Peyer's patch (tissue), 4 donors: ENCODE measurements at regions not wholly inside any gene's neighbourhood (a gene's known extent, or its start where the extent isn't known, plus 50 kb on each side); places are given as distances from the start of the nearest gene placed in this dataset.

Experiments used
- POLR2A ChIP-seq, 2 donors: fragments of 450-650 bp; IDR thresholded peaks; one replicate each; pipeline ENCODE4 v1.5.1; 2017; ENCODE audit warnings: antibody characterized with exemption in 2 of 2, mild to moderate bottlenecking in 2 of 2, moderate library complexity in 2 of 2
- TF ChIP-seq, protein P1 (sequence below), 6 experiments: fragments of 450-650 bp in 4 of 6; fragments of 200-600 bp in 2 of 6; sonication (generic) in 1 of 6; IDR thresholded peaks; one replicate each; pipeline ENCODE4 v1.5.1; 2017 to 2019; ENCODE audit warnings: antibody characterized with exemption in 6 of 6, mild to moderate bottlenecking in 3 of 6, moderate library complexity in 1 of 6

DNA sequence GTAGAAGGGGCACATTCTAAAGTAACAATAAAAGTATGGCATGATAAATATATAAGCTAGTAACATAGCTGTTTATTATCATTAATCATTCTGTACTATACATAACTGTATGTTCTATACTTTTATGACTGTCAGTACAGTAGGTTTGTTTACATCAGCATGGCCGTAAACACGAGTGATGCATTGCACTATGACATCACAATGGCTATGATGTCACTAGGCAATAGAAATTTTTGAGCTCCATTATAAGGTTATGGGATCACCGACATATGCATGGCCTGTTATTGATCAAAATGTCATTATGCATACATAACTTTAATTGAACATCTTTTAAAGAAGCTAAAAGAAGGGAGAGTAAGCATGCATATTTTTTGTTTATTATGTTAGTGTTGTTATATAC lies 200.1 kb upstream of the SHH start:
- TF ChIP-seq, protein P1, sequence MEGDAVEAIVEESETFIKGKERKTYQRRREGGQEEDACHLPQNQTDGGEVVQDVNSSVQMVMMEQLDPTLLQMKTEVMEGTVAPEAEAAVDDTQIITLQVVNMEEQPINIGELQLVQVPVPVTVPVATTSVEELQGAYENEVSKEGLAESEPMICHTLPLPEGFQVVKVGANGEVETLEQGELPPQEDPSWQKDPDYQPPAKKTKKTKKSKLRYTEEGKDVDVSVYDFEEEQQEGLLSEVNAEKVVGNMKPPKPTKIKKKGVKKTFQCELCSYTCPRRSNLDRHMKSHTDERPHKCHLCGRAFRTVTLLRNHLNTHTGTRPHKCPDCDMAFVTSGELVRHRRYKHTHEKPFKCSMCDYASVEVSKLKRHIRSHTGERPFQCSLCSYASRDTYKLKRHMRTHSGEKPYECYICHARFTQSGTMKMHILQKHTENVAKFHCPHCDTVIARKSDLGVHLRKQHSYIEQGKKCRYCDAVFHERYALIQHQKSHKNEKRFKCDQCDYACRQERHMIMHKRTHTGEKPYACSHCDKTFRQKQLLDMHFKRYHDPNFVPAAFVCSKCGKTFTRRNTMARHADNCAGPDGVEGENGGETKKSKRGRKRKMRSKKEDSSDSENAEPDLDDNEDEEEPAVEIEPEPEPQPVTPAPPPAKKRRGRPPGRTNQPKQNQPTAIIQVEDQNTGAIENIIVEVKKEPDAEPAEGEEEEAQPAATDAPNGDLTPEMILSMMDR (IDR thresholded peaks at IDR 0.05), result no peak
- no peak for TF ChIP-seq POLR2A (IDR thresholded peaks at IDR 0.05)
